ENCODE measurements at regions not wholly inside any gene's neighbourhood (a gene's known extent, or its start where the extent isn't known, plus 50 kb on each side); places are given as distances from the start of the nearest gene placed in this dataset.

GRCh38 chr15:47429376-47429775, 287.9 kb upstream of the SEMA6D start:
- Histone ChIP-seq H3K9ac (ENCODE audit: low read length) (no peak overlapping the region), H4K20me1 (ENCODE audit: insufficient read depth, low read length) (no peaks in the 10 kb centered on the region), H2AFZ (ENCODE audit: low read length) (no peak overlapping the region), H3K4me1 (ENCODE audit: low read length) (no peaks in the 10 kb centered on the region), H3F3A (ENCODE audit: insufficient read depth, low read length) (no peaks in the 10 kb centered on the region), H3K4me3 (ENCODE audit: low read length) (no peak overlapping the region), H3K9me3 (replicated peaks; ENCODE audit: insufficient read depth, low read length) (no peaks in the 10 kb centered on the region), H3K9me2 (replicated peaks; ENCODE audit: insufficient read depth, low read length) (no peaks in the 10 kb centered on the region), H3K4me2 (ENCODE audit: low read depth, low read length) (no peak overlapping the region), H3K27ac (ENCODE audit: low read length) (no peak overlapping the region), H3K36me3 (replicated peaks; ENCODE audit: insufficient read depth, low read length) (no peaks in the 10 kb centered on the region), H3K27me3 (replicated peaks; ENCODE audit: insufficient read depth, low read length) (no peaks in the 10 kb centered on the region), H3K79me2 (ENCODE audit: low read length) (no peaks in the 10 kb centered on the region)
- no peak for DNase-seq
- TF ChIP-seq EZH2phosphoT487 (IDR thresholded peaks at IDR 0.05; ENCODE audit: low read length) (no peak), CTCF (IDR thresholded peaks at IDR 0.05; ENCODE audit: low read length) (no peak), EZH2 (optimal IDR thresholded peaks at IDR 0.05; ENCODE audit: low read depth, low read length) (no peak)

- Histone ChIP-seq H3K4me2 (ENCODE audit: low read depth, low read length) (no peak overlapping the region), H3K9me3 (replicated peaks; ENCODE audit: insufficient read depth, low read length) (no peaks in the 10 kb centered on the region), H3K36me3 (replicated peaks; ENCODE audit: insufficient read depth, low read length) (no peaks in the 10 kb centered on the region), H2AFZ (ENCODE audit: low read length) (no peak overlapping the region), H3K27ac (ENCODE audit: low read length) (no peak overlapping the region), H3K27me3 (replicated peaks; ENCODE audit: insufficient read depth, low read length) (no peaks in the 10 kb centered on the region), H3K4me3 (ENCODE audit: low read length) (no peak overlapping the region), H3K79me2 (ENCODE audit: low read length) (no peaks in the 10 kb centered on the region), H3K9me2 (replicated peaks; ENCODE audit: insufficient read depth, low read length) (no peaks in the 10 kb centered on the region), H3K4me1 (ENCODE audit: low read length) (no peaks in the 10 kb centered on the region), H3K9ac (ENCODE audit: low read length) (no peak overlapping the region), H3F3A (ENCODE audit: insufficient read depth, low read length) (no peaks in the 10 kb centered on the region), H4K20me1 (ENCODE audit: insufficient read depth, low read length) (no peaks in the 10 kb centered on the region)
- DNase-seq: no peak
- TF ChIP-seq CTCF (IDR thresholded peaks at IDR 0.05; ENCODE audit: low read length) (no peak), EZH2 (optimal IDR thresholded peaks at IDR 0.05; ENCODE audit: low read depth, low read length) (no peak), EZH2phosphoT487 (IDR thresholded peaks at IDR 0.05; ENCODE audit: low read length) (no peak)
These were observed 285.8 kb upstream of the SEMA6D start for GRCh38 chr15:47431501-47431900.

- no peaks in the 10 kb centered on the region for H3K36me3 ChIP-seq (replicated peaks; ENCODE audit: insufficient read depth, low read length)
- TF ChIP-seq EZH2phosphoT487 (IDR thresholded peaks at IDR 0.05; ENCODE audit: low read length) (no peak), CTCF (IDR thresholded peaks at IDR 0.05; ENCODE audit: low read length) (no peak), EZH2 (optimal IDR thresholded peaks at IDR 0.05; ENCODE audit: low read depth, low read length) (no peak)
- no peaks in the 10 kb centered on the region for H3K79me2 ChIP-seq (ENCODE audit: low read length)
- H3F3A ChIP-seq (ENCODE audit: insufficient read depth, low read length): no peaks in the 10 kb centered on the region
- no peaks in the 10 kb centered on the region for H4K20me1 ChIP-seq (ENCODE audit: insufficient read depth, low read length)
- no peaks in the 10 kb centered on the region for H3K4me1 ChIP-seq (ENCODE audit: low read length)
- H3K4me3 ChIP-seq (ENCODE audit: low read length): no peak overlapping the region
- H3K9ac ChIP-seq (ENCODE audit: low read length): no peak overlapping the region
- no peaks in the 10 kb centered on the region for H3K9me3 ChIP-seq (replicated peaks; ENCODE audit: insufficient read depth, low read length)
- no peak overlapping the region for H3K27ac ChIP-seq (ENCODE audit: low read length)
- no peaks in the 10 kb centered on the region for H3K27me3 ChIP-seq (replicated peaks; ENCODE audit: insufficient read depth, low read length)
- H2AFZ ChIP-seq (ENCODE audit: low read length): no peak overlapping the region
- no peak for DNase-seq
- no peak overlapping the region for H3K4me2 ChIP-seq (ENCODE audit: low read depth, low read length)
- no peaks in the 10 kb centered on the region for H3K9me2 ChIP-seq (replicated peaks; ENCODE audit: insufficient read depth, low read length)
These were observed 284.5 kb upstream of the SEMA6D start for GRCh38 chr15:47432826-47433225.

Data from MM.1S (cell line).